ENCODE measurements at regions not wholly inside any gene's neighbourhood (a gene's known extent, or its start where the extent isn't known, plus 50 kb on each side); places are given as distances from the start of the nearest gene placed in this dataset.

DNA sequence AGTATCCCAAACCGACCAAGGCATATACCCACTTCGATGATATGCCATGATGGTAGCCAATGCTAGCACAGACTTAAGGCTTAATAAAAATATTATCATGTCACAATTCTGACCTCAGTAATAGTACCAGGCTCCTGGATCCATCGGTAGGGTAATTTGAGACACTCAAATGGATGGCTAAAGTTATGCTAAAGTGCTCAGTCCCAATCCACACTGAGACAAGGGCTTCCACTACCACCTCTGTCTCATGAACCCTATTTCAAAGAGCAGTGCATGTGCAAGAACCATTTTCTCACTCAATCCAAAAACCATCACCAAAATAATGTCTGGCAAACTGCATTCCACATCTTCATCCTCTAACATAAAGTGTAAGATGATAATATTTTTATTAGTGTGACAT, 122.4 kb upstream of the KRR1 start (continued):
- TF ChIP-seq, protein P1, sequence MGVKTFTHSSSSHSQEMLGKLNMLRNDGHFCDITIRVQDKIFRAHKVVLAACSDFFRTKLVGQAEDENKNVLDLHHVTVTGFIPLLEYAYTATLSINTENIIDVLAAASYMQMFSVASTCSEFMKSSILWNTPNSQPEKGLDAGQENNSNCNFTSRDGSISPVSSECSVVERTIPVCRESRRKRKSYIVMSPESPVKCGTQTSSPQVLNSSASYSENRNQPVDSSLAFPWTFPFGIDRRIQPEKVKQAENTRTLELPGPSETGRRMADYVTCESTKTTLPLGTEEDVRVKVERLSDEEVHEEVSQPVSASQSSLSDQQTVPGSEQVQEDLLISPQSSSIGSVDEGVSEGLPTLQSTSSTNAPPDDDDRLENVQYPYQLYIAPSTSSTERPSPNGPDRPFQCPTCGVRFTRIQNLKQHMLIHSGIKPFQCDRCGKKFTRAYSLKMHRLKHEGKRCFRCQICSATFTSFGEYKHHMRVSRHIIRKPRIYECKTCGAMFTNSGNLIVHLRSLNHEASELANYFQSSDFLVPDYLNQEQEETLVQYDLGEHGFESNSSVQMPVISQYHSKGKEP (tag by site-specific recombination; IDR thresholded peaks at IDR 0.05), result no peak
- no peak for TF ChIP-seq ZNF529 (tag by site-specific recombination; IDR thresholded peaks at IDR 0.05; ENCODE audit: insufficient replicate concordance)

DNA sequence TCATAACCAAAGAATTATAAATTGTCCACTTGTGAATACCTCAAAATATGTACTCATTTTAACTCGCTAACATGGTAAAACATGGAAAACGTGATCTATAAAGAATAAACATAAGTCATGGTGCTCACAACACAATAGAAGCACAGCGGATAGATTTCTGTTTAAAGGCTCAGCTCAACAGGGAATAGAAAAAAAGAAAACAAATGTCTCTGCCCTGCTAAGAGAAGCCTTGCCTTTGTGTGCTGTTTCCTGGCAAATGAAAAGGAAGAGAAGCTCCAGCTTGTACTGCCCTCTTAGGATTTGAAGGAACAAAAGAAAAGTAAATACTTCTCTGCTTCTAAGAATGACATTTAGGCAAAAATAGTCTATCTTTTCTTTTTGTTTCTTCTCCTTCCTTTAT, 121.0 kb upstream of the KRR1 start:
- H3K9me3 ChIP-seq (ENCODE audit: control insufficient read depth, insufficient read depth, low read depth, low read length), result no peaks in the 10 kb centered on the region
- peaks cover 5% of the 10 kb centered on the region for H3K4me1 ChIP-seq (ENCODE audit: control insufficient read depth, insufficient read depth, low read length)
- no peak for TF ChIP-seq ZNF792 (tag by site-specific recombination; IDR thresholded peaks at IDR 0.05)
- no peak for TF ChIP-seq ZNF23 (tag by site-specific recombination; IDR thresholded peaks at IDR 0.05; ENCODE audit: borderline replicate concordance)
- TF ChIP-seq ZNF175 (tag by site-specific recombination; IDR thresholded peaks at IDR 0.05), result no peak
- TF ChIP-seq ZNF132 (tag by site-specific recombination; IDR thresholded peaks at IDR 0.05; ENCODE audit: borderline replicate concordance), result no peak
- H3K36me3 ChIP-seq (ENCODE audit: control insufficient read depth in 2 of 2, insufficient read depth in 1 of 2, low read length in 2 of 2), result no peaks in the 10 kb centered on the region
- H3K27ac ChIP-seq (ENCODE audit: extremely low read depth, low read depth, low read length), result no peak overlapping the region
- POLR2A ChIA-PET, result no interaction called here
- CTCF ChIA-PET, result interaction anchor here (1.0 to 1.5 kb wide), 2 partner anchors 105 to 399 kb away, joined by 3 read pairs; partner anchors contain the start of gene PHLDA1
- no peak overlapping the region for H3K4me3 ChIP-seq (ENCODE audit: low read depth, low read length)

DNA sequence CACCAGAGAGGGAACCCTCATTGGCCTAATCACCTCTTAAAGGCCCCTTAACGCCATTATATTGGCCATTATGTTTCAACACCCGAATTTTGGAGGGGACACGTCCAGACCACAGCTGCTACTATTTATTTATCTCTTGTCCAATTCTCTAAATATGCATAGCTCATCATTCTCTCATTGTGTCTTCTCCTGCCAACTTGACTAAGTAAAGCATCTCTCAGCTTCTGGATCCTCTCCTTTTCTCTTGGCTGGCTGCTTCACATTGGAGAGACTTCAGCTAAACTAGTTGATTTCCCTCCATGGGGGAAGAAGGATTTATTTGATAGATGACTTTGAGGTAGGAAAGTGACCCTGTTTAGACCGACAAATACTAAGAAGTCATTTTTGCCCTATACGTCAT, 120.4 kb upstream of the KRR1 start:
- H3K36me3 ChIP-seq (ENCODE audit: control insufficient read depth in 2 of 2, insufficient read depth in 1 of 2, low read length in 2 of 2), result no peaks in the 10 kb centered on the region
- no peaks in the 10 kb centered on the region for H3K9me3 ChIP-seq (ENCODE audit: control insufficient read depth, insufficient read depth, low read depth, low read length)
- CTCF ChIA-PET, result interaction anchor here (1.0 to 1.5 kb wide), 2 partner anchors 105 to 400 kb away, joined by 3 read pairs; partner anchors contain the start of gene PHLDA1
- peaks cover 5% of the 10 kb centered on the region for H3K4me1 ChIP-seq (ENCODE audit: control insufficient read depth, insufficient read depth, low read length)
- POLR2A ChIA-PET, result no interaction called here
- TF ChIP-seq, protein P2, sequence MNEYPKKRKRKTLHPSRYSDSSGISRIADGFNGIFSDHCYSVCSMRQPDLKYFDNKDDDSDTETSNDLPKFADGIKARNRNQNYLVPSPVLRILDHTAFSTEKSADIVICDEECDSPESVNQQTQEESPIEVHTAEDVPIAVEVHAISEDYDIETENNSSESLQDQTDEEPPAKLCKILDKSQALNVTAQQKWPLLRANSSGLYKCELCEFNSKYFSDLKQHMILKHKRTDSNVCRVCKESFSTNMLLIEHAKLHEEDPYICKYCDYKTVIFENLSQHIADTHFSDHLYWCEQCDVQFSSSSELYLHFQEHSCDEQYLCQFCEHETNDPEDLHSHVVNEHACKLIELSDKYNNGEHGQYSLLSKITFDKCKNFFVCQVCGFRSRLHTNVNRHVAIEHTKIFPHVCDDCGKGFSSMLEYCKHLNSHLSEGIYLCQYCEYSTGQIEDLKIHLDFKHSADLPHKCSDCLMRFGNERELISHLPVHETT (tag by site-specific recombination; IDR thresholded peaks at IDR 0.05), result no peak
- TF ChIP-seq ZSCAN16 (tag by site-specific recombination; IDR thresholded peaks at IDR 0.05) (no peak), ZBTB1 (tag by site-specific recombination; IDR thresholded peaks at IDR 0.05) (no peak), PRDM1 (tag by site-specific recombination; IDR thresholded peaks at IDR 0.05) (no peak), ZNF544 (tag by site-specific recombination; IDR thresholded peaks at IDR 0.05) (no peak), ZNF37A (tag by site-specific recombination; IDR thresholded peaks at IDR 0.05) (no peak), ZNF132 (tag by site-specific recombination; IDR thresholded peaks at IDR 0.05; ENCODE audit: borderline replicate concordance) (no peak), ZNF777 (tag by site-specific recombination; IDR thresholded peaks at IDR 0.05; ENCODE audit: borderline replicate concordance) (no peak), ZNF335 (tag by site-specific recombination; conservative IDR thresholded peaks at IDR 0.05) (no peak), ZNF624 (tag by site-specific recombination; IDR thresholded peaks at IDR 0.05) (no peak), ZNF350 (tag by site-specific recombination; IDR thresholded peaks at IDR 0.05) (no peak), ZNF747 (tag by site-specific recombination; IDR thresholded peaks at IDR 0.05) (no peak), ZSCAN23 (tag by site-specific recombination; IDR thresholded peaks at IDR 0.05) (no peak)
- TF ChIP-seq, protein P3, sequence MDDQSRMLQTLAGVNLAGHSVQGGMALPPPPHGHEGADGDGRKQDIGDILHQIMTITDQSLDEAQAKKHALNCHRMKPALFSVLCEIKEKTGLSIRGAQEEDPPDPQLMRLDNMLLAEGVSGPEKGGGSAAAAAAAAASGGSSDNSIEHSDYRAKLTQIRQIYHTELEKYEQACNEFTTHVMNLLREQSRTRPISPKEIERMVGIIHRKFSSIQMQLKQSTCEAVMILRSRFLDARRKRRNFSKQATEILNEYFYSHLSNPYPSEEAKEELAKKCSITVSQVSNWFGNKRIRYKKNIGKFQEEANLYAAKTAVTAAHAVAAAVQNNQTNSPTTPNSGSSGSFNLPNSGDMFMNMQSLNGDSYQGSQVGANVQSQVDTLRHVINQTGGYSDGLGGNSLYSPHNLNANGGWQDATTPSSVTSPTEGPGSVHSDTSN (CRISPR knock-in tag; IDR thresholded peaks at IDR 0.05), result no peak
- no peak overlapping the region for H3K27ac ChIP-seq (ENCODE audit: extremely low read depth, low read depth, low read length)
- H3K4me3 ChIP-seq (ENCODE audit: low read depth, low read length), result no peak overlapping the region
